Activated CD8-positive, alpha-beta memory T cell treated with anti-CD3 and anti-CD28 coated beads, Interleukin-2, amount 50 U/mL, for 48 hours (primary cell): ENCODE measurements at regions not wholly inside any gene's neighbourhood (a gene's known extent, or its start where the extent isn't known, plus 50 kb on each side); places are given as distances from the start of the nearest gene placed in this dataset.

Experiments used
- DNase-seq: peaks from one replicate; pipeline ENCODE4 v3.0.0-alpha.2; 2020

DNA sequence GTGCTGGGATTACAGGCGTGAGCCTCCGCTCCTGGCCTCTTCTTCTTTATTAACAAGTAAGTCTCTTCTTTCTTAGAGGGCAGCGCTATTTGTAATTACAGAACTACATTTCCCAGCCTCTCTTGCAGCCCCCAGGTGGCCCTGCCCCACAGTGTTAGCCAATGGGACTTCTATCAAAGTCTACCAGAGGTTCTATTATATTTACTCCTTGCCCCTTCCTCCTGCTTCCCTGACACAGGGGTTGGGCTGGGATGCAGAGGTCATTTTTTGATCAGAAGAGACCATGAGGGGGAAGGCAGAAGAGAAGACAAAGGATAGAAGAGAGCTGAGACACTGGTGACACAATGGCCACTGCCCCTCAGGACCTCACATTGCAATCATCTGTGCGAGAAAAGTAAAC, 224.2 kb downstream of the SYK start:
- DNase-seq: no peak

DNA sequence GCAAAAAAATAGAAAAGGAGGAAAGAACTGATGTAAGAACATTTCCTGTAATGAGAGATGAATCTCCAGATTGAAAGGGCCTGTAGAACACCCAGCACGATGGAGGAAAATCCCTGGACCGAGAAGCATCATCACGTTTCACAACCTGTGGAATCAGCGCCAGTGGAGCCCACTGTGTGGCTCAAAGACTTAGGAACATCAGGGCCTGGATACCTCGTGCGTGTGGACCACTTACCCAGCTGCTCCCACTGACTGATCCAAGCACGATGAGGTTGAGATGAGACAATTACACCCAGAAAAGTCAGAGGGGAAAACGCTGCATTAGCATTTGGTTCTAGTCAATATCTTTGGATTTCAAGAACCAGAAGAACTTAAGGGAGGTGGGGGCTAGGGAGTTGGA, 224.6 kb downstream of the SYK start:
- DNase-seq: no peak

DNA sequence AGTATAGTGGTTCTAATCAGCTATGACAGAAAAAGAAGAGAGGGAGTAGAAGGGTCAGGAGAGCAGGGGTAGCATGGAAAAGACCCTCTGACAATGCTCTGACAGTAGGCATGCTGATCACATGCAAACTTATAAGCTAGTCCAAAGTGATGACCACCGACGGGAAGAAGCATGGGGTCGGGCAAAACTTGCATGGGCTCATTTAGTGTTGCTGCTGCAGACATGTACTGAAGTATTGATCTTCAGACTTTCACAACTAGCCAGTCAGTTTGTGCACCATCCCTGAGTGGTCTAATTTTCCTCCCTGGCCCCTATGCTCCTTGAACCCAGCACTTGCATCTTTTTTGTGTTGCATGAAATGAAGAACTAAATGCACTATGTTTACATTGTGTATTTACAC, 225.4 kb downstream of the SYK start:
- no peak for DNase-seq

DNA sequence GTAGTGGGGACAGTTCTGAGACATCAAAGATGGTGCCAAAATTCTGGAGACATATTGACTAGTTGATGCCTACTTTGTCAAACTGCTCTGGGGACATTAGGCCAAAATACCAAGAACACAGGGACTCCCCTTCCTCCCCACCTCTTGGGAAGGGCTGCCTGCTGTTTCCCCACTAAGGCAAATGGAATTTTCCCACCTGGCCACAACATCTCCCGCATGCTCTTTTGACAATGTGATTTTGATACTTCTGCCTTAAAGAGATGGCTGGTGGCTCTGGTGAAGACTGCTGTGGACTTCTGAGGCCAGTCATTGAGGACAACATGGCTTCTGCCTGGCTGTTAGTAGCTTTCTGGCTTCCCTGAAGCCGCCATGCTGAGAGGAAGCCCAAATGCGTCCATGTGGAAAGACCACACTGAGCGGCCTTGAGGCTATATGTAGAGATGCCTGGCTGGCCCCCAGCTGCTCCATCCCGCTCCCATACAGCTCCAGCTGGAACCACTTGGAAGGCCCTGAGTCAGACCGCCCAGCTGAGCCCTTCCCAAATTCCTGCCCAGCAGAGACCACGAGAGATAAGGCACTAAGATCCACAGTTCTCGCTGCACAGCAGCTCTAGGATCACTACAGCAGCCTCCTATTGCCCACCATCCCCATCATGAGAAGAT, 226.7 kb downstream of the SYK start:
- DNase-seq: no peak

DNA sequence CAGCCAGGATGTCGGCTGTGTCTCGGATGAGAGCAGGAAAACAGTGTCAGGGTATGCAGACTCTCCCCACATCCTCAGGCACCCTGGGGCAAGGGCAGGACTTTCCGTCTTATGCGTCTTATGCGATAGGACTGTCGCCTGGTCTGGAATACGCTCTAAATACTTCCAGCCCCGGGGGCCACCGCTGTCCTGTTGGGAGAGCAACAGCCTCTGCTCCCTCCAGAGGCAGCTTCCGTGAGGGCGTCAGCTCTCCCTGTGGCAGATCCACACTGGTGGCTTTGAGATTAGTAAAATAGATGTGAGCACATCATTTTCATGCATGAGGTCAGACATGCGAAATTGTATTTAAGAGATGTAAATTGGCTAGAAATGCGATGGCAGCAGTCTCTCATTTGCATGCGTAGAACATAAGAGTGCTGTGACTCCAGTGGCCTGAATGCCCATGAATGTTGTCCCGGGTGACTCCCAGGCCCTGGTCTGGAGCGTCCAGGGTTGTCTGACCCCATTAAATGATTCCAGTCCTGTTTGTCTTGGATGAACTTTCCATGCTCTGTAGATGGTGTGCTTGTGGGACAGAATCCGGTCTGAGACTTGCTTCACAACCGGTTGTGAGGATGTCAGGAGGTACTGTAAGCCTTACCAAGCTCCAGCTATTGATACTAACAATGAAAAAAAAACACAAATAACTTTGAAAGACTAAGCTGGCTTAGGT, 228.2 kb downstream of the SYK start:
- DNase-seq: peak; percentile 42

DNA sequence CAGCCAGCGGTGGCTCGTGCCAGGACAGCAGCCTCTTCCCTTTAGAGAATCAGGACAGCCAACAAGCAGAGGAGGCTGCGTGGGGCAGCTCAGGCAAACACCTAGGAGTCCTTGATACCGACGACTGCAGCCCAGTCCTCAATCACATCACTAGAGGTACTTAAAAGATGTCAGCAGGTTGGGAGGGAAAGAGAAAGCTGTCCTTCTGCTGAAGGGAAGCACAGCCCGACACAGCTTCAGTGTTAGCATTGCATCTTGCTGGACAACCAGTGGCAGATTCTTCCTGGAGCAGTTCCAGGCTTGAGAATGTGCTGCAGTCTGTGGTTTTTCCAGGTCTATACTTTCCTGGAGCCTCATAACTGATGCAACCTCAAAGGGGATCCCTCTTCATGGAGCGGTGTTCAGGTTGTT, 230.5 kb downstream of the SYK start:
- DNase-seq: peak; percentile 40

DNA sequence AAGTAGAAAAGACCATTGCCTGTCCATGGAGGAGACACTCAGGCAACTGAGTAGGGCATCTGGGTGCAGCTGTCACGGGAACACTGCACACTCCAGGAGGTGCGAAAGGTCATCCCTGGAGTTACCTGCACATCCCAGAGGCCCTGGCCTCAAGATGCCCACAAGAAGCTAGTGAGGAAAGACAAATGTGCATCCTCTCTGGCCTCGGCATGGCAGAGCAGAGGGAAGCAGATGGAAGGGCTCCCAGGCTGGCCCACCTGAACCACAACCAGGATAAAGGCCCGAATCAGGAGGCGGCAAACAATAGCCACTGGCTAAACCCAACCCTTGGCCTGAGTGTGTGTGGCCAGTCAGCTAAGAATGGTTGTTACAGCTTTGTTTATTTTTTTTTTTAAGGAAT, 231.7 kb downstream of the SYK start:
- DNase-seq: no peak

DNA sequence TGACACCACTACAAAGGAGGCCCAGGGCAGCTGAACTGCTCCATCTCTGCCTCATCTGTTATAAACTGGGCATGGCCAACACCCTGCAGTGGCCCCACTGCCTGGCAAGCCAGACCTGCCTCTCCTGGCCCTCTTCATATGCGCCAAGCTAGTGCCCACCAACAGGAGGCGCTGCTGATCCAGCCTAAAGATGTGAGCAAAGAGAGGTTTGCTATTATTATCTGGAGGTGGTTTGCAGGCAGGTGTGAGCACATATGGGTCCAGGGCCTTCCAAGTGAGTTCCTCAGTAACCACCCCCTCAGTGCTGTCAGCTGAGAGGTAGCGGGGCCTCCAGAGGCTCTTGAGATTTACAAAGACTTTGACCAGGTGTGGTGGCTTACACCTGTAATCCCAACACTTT, 232.2 kb downstream of the SYK start:
- DNase-seq: peak; percentile 92

DNA sequence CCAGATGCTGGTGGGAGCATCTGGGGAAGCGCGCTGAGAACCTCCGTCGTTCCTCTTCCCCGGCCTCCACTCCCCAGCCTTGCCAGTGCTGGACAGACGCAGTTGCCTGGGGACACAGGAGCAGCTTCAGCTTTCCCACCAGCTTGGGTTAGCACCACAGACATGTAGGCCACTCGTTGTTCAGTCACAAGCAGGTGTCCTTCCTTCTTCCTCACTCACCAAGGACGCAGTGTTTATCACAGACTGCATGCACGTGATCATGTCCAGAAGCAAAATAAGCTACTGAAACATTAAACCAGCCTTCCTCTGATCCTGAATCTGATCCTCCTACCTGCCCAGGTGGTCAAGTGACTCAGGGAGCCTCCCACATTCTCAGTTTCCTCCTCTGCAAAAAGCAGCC, 232.9 kb downstream of the SYK start:
- peak; percentile 52 for DNase-seq

DNA sequence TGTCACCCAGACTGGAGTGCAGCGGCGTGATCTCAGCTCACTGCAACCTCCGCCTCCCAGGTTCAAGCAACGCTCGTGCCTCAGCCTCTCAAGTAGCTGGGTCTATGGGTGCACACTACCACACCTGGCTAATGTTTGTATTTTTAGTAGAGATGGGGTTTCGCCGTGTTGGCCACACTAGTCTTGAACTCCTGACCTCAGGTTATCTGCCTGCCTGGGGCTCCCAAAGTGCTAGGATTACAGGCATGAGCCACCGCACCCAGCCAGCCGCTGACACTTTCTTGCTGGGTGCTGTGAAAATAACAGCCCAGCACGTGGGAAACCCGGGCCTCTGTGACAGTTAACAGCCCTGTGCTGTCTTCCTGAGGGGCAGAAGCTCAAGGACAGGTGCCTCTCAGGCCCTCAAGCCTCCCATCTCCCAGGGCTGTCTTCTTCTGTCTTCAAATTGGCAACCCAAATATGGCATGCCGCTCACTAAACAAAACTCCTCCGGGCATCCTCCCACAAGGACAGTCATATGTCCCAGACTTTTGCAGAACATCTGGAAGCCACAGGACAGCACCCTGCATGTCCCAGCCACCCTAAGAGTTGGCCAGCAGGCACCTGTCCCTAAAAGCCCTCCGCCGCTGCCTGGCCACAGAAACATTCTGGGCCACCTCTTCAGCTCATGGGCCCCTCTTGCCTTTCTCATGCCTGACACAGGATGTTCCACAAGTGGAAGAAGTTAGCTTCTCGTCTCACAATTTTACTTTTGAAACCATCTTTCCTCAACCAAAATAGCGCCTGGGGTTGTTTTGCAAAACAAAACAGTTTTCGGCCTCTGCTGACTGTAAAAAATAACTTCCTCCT, 233.6 kb downstream of the SYK start:
- peak; percentile 55 for DNase-seq

DNA sequence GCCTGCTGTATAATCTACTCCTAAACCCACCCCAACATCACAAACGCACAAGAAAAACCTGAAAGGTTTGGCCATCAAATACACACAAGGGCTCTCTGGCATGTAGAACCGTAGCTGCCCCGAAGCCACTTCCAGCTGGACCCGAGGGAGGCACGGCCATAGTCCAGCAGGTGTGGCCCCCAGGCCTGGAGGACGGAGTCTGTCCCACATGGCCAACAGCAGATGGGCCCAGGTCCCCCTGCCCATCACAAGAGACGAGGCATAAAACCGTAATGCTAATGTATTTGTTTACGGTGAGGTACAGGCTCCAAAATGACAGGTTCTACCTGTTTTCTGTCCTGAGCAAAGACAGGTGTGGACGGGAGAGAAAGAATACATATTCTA, 234.2 kb downstream of the SYK start:
- peak; percentile 50 for DNase-seq

DNA sequence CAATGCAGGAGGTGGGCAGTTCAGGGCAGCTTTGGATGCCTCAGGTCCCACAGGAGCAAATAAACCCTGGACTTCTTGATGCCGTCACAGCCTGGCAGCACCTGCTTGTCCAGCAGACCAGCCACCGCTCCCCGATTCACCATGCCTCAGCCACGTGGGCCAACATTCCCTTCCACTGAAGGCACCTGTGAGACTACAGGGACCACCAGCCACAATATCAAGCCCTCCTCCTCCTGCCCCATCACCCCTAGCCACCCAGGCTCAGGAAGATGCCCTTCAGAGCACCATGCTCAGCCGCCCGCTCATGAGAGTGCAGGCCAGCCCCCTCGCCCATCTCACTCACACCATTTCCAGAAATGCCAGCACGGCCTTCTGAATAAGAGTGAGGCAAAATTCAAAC, 234.7 kb downstream of the SYK start:
- peak; percentile 55 for DNase-seq

DNA sequence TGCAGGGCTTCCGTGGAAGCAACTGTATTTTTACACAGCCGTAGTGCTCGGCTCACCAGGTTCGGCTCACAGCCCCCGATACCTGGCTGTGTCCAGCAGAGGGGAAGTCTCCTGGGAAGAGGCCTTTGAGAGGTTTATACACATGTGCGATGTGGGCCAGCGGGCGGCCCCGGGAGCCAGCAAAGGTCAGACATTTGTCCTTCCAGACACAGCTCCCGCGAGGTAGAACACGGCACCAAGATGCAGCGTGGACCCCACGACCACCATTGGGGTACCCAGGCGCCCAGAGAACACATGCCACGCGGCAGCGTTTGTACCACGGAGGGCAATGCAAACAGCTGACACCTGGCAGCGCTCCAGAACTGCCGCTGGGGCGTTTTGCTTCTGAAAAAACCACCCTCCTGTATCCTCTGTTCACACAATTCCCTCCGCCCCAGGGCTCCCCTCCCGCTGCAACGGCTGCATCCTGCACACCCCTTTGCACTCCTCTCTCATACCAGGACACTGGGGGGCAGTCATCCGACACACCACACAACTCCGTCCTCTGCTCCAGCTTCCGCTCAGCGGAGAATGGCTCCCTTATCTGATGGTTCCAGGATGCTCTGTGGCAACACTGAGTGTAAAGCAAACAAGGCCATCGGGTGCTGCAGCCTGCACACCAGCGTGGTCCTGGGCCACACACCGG, 235.3 kb downstream of the SYK start:
- peak; percentile 86 for DNase-seq

DNA sequence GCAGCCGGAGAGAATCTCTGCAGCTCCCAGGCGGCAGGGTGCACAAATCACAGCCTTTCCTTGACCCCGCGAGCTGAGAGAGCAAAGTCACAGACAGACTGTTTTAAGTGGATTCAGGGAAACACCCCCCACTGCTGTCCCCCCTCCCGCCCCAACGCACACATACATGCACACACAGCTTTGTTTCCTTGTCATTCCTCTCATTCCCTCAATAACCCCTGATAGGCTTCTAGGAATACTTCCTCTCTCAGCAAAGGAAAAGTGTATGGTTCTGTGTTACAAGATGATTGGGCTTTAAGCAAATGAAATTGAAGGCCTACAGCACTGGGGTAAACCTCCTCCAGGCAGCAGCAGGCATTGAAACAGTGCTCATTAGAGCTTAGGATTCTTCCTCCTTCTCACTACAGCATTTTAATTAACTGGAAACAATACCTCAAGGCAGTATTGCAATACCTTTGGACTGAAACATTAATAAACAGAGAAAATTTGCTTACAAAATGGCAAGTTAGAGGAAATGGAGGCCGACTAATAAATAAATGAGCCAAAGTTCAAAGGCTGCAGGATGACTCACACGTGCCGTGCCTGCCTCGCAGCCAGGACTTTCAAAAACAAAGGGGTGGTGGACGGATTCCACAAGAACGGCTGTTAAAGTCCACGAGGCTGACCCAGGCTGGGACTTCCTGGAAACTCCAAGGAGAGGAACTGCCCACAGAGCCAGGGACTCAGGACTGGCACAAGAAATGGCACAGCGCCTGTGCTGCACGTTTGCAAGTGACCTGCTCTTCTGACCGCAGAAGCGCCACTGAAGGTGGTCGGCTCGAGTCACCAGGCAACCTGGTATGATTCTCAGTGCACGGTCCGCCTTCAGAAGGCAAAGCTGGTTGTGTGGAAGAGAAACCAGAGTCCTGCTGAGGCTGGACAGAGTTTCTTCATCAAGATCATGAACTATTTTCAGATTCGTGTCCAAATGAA, 236.2 kb downstream of the SYK start:
- DNase-seq: peak; percentile 61

DNA sequence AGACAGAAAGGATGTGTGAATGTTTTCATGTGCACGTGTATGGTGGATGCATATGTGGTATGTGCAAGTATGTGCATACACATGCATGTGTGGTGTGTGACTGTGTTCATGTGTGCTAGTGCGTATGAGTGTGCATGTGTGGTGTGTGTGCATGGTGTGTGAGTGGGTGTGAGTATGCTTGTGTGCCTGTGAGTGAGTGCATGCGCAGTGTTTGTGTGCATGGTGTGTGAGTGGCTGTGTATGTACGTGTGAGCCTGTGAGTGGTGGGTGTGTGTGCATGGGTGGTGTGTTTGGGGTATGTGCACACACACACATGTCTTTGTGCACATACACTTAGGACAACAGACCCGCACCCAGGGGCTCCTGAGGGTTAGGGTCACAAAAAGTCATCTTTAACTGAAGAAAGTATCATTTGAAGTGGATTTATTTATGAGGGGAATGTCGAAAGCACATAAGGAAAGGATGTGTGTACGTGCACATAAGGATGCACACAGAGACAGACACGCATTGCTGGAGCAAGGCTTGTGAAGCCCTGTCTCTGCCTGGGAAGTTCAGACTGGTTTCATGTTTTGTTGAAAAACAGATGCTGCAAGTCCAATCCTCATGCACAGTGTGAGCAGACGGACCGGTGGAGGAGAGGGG, 237.0 kb downstream of the SYK start:
- DNase-seq: peak; percentile 49

DNA sequence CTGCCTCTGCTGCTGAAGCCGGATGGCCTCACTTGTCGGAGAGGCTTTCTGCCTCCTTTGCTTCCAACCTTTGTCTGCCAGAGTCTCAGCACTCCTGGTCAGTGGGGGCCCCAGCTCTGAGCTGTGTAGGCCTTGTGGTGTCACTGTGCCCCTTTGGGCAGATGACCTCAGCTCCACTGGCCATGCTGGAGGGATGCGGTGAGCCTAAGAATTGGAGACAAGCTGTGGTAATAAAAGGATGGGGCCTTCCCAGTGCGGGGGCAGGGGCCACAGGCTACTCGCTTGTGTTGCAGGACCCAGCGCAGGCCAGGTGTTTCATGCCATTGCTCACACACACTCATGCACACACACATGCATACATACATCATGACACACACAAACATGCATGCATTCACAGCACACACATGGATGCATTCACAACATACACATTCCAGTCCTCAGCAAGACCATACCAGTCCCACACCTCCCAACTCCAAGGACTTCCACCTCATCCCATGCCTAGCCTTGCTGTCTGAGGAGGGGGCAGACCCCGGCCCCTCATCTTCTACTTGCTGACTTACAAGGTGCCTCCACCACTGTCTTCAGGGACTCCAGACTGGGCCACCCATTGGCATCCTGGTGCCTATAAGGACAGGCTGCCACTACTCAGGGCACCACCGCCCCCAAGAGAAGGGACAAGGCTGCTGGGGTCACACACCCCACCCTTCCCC, 237.7 kb downstream of the SYK start:
- peak; percentile 53 for DNase-seq

DNA sequence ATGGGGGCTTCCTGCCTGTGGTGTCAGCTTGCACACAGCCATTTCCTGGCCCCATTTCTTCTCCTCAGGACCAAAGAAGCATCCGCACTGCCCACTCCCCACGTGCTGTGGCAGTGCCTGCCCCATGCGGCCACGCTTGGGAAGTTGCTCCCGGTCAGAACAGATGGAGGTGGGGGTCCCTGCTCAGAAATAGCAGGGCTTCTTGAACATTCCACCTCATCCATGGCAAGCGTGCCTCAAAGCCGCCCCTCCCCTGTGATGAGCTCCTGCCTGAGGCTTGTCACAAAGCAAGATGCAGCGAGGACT, 238.2 kb downstream of the SYK start:
- peak; percentile 54 for DNase-seq

DNA sequence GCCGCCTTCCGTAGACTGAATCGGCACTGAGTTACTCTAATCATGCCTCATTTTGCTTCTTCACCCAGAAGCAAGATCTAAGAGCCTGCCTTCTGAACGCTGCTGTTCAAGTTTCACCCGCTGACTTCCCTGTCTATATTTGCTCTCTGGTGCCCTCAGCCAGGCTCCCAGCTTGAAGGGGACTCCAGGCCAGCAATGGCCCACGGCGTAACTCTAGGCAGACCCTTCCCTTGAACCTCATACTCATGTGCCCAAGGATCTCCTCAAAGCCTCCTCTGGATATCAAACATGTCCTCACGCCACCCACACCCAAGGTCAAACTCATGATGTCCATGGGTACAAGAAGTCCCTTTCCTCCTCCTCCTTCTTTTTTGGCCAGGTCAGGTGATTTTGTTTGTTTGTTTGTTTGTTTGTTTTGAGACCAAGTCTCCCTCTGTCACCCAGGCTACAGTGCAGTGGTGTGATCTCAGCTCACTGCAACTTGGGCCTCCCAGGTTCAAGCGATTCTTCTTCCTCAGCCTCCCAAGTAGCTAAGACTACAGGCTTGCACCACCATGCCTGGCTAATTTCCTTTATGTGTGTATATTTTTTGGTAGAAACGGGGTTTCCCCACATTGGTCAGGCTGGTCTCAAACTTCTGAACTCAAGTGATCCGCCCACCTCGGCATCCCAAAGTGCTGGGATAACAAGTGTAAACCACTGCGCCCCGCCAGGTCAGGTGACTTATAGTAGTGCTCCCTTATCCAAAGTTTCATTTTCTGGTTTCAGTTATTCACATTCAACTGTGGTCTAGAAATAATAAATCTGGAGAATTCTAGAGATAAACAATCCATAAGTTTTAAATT, 239.0 kb downstream of the SYK start:
- peak; percentile 55 for DNase-seq

DNA sequence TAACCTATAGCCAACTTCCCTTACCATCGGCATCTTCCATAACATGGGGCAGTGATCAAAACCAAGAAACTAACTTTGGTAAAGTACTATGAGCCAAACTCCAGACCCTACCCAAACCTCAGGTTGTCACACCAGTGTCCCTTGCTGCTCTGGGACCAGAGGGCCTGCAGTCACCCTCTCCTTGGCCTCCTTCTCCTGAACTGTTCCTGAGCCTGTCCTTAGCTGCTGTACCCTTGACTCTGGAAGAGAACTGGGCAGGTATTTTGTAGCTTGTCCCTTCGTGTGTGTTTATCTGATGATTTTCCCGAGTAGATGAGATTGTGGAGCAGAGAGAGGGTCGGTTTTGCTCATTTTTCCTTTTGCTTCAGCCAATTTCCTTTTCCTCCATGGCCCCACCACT, 240.4 kb downstream of the SYK start:
- peak; percentile 42 for DNase-seq

DNA sequence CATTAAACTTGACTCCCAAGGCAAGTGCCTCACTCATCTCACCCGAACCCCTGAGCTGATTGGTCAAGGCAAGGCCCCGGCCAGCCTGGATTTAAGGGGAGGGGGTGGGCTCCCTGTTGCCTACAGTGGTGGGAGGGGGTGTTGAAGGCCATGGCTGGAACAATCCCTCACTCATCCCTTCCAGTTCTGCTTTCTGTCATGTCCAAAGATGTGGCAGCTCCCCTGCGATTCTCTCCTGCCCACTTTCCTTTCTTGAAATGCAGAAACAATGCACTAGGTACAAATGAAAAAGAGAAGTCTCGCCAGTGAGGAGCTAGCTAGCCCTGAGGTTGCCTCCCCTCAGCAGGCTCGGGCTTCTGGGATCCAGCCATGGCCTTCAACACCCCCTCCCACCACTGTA, 240.9 kb downstream of the SYK start:
- DNase-seq: no peak
